Liver (tissue), 8 donors: ENCODE measurements at regions not wholly inside any gene's neighbourhood (a gene's known extent, or its start where the extent isn't known, plus 50 kb on each side); places are given as distances from the start of the nearest gene placed in this dataset.

Source experiments
- DNase-seq: peaks from one replicate; pipeline ENCODE4 v3.0.0-alpha.2; 2017; ENCODE audit warnings: low spot score
- H3K27ac ChIP-seq, 2 donors: one replicate each; pipeline ENCODE4 v1.7.0; 2013; ENCODE audit warnings: inconsistent platforms in 2 of 2, low read length in 2 of 2, control low read depth in 1 of 2, low read depth in 1 of 2, mild to moderate bottlenecking in 1 of 2
- H3K27me3 ChIP-seq, 4 donors: one replicate each; pipeline versions ENCODE4 v1.6.1 to v1.7.0; 2013; ENCODE audit warnings: low read length in 3 of 4, inconsistent platforms in 1 of 4, mild to moderate bottlenecking in 1 of 4, moderate library complexity in 1 of 4; ENCODE audit not compliant: control insufficient read depth in 4 of 4, insufficient read depth in 4 of 4
- H3K36me3 ChIP-seq, 4 donors: one replicate each; pipeline versions ENCODE4 v1.6.1 to v1.7.0; 2013; ENCODE audit warnings: low read length in 3 of 4, mild to moderate bottlenecking in 3 of 4, low read depth in 1 of 4, moderate library complexity in 1 of 4; ENCODE audit not compliant: control insufficient read depth in 4 of 4, insufficient read depth in 3 of 4
- H3K4me1 ChIP-seq, 4 donors: one replicate each; pipeline versions ENCODE4 v1.6.1 to v1.7.0; 2013; ENCODE audit warnings: low read length in 3 of 4, mild to moderate bottlenecking in 3 of 4, moderate library complexity in 1 of 4; ENCODE audit not compliant: control insufficient read depth in 4 of 4, insufficient read depth in 4 of 4
- H3K4me3 ChIP-seq, 3 donors: one replicate each; pipeline versions ENCODE4 v1.6.1 to v1.7.0; 2013; ENCODE audit warnings: low read length in 3 of 3, control low read depth in 1 of 3, low read depth in 1 of 3, mild to moderate bottlenecking in 1 of 3
- H3K9ac ChIP-seq, 2 donors: one replicate each; pipeline ENCODE4 v1.7.0; 2013; ENCODE audit warnings: low read length in 2 of 2, mild to moderate bottlenecking in 2 of 2, moderate library complexity in 2 of 2, control low read depth in 1 of 2, low read depth in 1 of 2
- H3K9me3 ChIP-seq, 4 donors: one replicate each; pipeline versions ENCODE4 v1.6.1 to v1.7.0; 2013; ENCODE audit warnings: low read length in 3 of 4; ENCODE audit not compliant: control insufficient read depth in 4 of 4
- EGR1 ChIP-seq, 2 donors: IDR thresholded peaks; 2 replicates each; pipeline ENCODE4 v1.6.1; 2016 to 2018; ENCODE audit warnings: antibody characterized with exemption in 2 of 2, low read depth in 2 of 2
- GABPA ChIP-seq, 2 donors: IDR thresholded peaks in 1 of 2; conservative IDR thresholded peaks in 1 of 2; 2 replicates each; pipeline ENCODE4 v1.6.1; 2016; ENCODE audit warnings: antibody characterized with exemption in 2 of 2, mild to moderate bottlenecking in 1 of 2, moderate library complexity in 1 of 2
- HNF4A ChIP-seq, 2 donors: conservative IDR thresholded peaks; 2 replicates each; pipeline ENCODE4 v1.6.1; 2016; ENCODE audit warnings: antibody characterized with exemption in 2 of 2, mild to moderate bottlenecking in 2 of 2
- JUND ChIP-seq, 2 donors: IDR thresholded peaks; 2 replicates each; pipeline ENCODE4 v1.6.1; 2016; ENCODE audit warnings: antibody characterized with exemption in 2 of 2
- NR2F2 ChIP-seq: IDR thresholded peaks from 2 replicates; pipeline ENCODE4 v1.6.1; 2016; ENCODE audit warnings: antibody characterized with exemption
- RAD21 ChIP-seq, 2 donors: IDR thresholded peaks; 2 replicates each; pipeline ENCODE4 v1.6.1; 2016; ENCODE audit warnings: antibody characterized with exemption in 2 of 2, mild to moderate bottlenecking in 2 of 2
- SP1 ChIP-seq: IDR thresholded peaks from 2 replicates; pipeline ENCODE4 v1.6.1; 2018; ENCODE audit warnings: antibody characterized with exemption, mild to moderate bottlenecking
- YY1 ChIP-seq: IDR thresholded peaks from 2 replicates; pipeline ENCODE4 v1.6.1; 2016; ENCODE audit warnings: antibody characterized with exemption, mild to moderate bottlenecking
- WGBS: extraction: QIAGEN DNeasy Blood & Tissue Kit; methylation state at CpG from one replicate; pipeline ENCODE4 v1.1.7; 2013; 5-methylcytosine and 5-hydroxymethylcytosine counted together
- TF ChIP-seq, protein P1 (sequence below): fragments of 150-350 bp; IDR thresholded peaks from 2 replicates; pipeline ENCODE4 v1.5.1; 2017; ENCODE audit warnings: improper control_type of control experiment, low read depth, low read length; ENCODE audit not compliant: missing input control
- TF ChIP-seq, protein P2 (sequence below): IDR thresholded peaks from 2 replicates; pipeline ENCODE4 v1.6.1; 2016; ENCODE audit warnings: antibody characterized with exemption
- TF ChIP-seq, protein P3 (sequence below): IDR thresholded peaks from 2 replicates; pipeline ENCODE4 v1.6.1; 2016; ENCODE audit warnings: antibody characterized with exemption
- TF ChIP-seq, protein P4 (sequence below): IDR thresholded peaks from 2 replicates; pipeline ENCODE4 v1.6.1; 2016; ENCODE audit warnings: antibody characterized with exemption
- donor health status: healthy.
- donor health status: healthy.
- donor health status: healthy.
- donor health status: healthy.
- donor health status: healthy.

DNA sequence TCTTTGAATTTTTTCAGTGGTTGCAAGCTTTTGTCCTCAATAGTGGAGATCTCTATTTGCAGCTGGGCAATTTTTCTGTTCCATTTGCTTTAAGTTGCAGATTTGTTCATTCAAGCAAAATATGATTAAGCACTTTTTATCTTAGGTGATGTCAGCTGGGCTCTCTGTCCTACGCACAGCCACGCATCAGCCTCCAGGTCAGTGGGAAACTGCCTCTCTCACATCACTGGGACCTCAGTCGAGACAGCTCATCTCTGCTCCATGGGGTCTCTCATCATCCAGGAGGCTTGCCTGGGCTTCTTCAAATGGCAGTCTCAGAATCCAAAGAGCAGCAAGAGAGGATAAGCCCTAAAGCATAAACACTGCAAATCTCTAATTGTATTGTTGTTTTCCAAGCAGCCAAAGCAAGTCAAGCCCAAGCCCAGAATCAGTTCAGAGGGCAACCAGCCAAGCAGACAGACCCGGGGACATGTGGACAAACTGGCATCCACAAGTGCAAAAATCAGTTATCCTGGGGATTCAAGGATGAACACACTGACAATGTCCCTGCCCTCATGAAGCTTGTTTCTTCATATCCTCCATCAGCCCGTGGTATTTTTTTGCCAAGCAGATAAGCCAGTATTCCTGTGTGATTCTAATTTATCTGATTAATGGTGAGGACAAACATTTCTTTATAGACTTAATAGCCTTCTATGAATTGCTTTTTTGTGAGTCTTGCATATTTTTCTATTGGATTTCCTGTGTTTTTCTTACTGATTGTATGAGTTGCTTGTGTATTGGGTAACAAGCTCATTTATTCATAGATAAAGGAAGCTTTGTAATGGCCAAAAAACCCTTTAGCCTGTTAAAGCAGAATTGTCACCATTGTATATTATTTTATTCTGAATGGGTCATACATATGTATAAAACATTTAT, 262.5 kb downstream of the GXYLT1 start:
- no peak for TF ChIP-seq JUND (IDR thresholded peaks at IDR 0.05)
- TF ChIP-seq, protein P1, sequence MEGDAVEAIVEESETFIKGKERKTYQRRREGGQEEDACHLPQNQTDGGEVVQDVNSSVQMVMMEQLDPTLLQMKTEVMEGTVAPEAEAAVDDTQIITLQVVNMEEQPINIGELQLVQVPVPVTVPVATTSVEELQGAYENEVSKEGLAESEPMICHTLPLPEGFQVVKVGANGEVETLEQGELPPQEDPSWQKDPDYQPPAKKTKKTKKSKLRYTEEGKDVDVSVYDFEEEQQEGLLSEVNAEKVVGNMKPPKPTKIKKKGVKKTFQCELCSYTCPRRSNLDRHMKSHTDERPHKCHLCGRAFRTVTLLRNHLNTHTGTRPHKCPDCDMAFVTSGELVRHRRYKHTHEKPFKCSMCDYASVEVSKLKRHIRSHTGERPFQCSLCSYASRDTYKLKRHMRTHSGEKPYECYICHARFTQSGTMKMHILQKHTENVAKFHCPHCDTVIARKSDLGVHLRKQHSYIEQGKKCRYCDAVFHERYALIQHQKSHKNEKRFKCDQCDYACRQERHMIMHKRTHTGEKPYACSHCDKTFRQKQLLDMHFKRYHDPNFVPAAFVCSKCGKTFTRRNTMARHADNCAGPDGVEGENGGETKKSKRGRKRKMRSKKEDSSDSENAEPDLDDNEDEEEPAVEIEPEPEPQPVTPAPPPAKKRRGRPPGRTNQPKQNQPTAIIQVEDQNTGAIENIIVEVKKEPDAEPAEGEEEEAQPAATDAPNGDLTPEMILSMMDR = no peak
- TF ChIP-seq NR2F2 = no peak
- TF ChIP-seq EGR1 (IDR thresholded peaks at IDR 0.05; ENCODE audit: low read depth in 2 of 2) = no peak
- WGBS = 72% methylated on average over 5 of the region's 5 CpGs
- no peak overlapping the region for H3K27ac ChIP-seq
- no peak overlapping the region for H3K9ac ChIP-seq
- no peak overlapping the region for H3K4me3 ChIP-seq
- no peaks in the 10 kb centered on the region for H3K36me3 ChIP-seq
- no peak for DNase-seq
- no peaks in the 10 kb centered on the region for H3K4me1 ChIP-seq
- H3K27me3 ChIP-seq = no peaks in the 10 kb centered on the region
- H3K9me3 ChIP-seq = no peaks in the 10 kb centered on the region

DNA sequence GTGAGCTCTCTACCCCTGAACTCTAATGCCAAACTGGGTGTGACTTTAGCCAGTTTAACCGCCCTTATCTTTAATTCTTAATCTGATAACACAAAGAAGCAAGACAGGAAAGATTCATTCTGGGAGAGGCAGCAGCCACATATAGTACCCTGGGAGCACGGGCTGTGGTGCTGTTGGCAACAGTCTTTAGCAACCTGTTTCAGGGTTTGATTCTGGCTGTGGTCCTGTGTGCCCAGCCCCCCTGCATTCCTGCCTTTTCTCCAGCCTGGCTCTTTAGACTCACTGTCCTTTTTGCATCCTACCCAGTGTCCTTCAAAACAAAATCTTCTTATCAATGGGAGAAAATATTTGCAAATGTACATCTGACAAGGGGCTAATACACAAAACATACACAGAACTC, 275.2 kb downstream of the GXYLT1 start:
- Histone ChIP-seq H3K27me3 (no peaks in the 10 kb centered on the region), H3K4me3 (no peak overlapping the region), H3K36me3 (no peaks in the 10 kb centered on the region), H3K27ac (no peak overlapping the region), H3K9me3 (no peaks in the 10 kb centered on the region), H3K4me1 (no peaks in the 10 kb centered on the region), H3K9ac (no peak overlapping the region)
- DNase-seq = no peak
- 34% methylated on average over 2 of the region's 2 CpGs for WGBS
- TF ChIP-seq, protein P2, sequence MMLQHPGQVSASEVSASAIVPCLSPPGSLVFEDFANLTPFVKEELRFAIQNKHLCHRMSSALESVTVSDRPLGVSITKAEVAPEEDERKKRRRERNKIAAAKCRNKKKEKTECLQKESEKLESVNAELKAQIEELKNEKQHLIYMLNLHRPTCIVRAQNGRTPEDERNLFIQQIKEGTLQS = no peak
- TF ChIP-seq HNF4A (conservative IDR thresholded peaks at IDR 0.05) (no peak), NR2F2 (no peak), GABPA (IDR thresholded peaks at IDR 0.05 in 1 of 2, conservative IDR thresholded peaks at IDR 0.05 in 1 of 2) (no peak), SP1 (no peak), YY1 (no peak)
- TF ChIP-seq, protein P3, sequence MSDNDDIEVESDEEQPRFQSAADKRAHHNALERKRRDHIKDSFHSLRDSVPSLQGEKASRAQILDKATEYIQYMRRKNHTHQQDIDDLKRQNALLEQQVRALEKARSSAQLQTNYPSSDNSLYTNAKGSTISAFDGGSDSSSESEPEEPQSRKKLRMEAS = no peak

DNA sequence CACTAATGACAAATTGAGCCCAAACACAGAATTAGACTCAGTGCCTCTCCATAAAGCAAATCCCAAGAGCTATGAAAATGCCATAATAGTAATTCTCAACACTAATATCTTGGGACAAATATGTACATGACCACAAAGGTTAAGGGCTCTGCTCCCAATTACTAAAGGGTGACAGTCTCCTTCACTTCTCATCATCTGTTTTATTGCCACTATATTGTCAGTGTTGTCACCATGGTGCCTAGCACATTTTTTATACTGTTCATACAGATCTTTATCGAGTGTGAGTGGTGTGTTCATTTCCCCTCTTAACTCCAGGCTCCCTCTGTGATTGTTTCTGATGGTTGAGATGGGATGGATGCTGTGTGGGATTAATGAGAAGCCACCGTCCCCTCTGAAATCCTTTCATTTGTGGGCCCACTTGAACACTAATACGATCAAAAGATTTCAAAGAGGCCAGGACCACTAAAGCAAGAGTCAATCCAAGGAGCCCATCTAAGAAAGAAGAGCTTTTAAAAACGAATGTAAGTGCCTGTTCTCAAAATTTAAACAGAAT, 277.7 kb downstream of the GXYLT1 start:
- WGBS = 68% methylated on average over 4 of the region's 4 CpGs
- no peaks in the 10 kb centered on the region for H3K4me1 ChIP-seq

More for the DNA sequence above, 277.7 kb downstream of the GXYLT1 start:
- no peak overlapping the region for H3K4me3 ChIP-seq
- no peaks in the 10 kb centered on the region for H3K27me3 ChIP-seq
- DNase-seq = no peak
- no peak for TF ChIP-seq NR2F2
- TF ChIP-seq, protein P4, sequence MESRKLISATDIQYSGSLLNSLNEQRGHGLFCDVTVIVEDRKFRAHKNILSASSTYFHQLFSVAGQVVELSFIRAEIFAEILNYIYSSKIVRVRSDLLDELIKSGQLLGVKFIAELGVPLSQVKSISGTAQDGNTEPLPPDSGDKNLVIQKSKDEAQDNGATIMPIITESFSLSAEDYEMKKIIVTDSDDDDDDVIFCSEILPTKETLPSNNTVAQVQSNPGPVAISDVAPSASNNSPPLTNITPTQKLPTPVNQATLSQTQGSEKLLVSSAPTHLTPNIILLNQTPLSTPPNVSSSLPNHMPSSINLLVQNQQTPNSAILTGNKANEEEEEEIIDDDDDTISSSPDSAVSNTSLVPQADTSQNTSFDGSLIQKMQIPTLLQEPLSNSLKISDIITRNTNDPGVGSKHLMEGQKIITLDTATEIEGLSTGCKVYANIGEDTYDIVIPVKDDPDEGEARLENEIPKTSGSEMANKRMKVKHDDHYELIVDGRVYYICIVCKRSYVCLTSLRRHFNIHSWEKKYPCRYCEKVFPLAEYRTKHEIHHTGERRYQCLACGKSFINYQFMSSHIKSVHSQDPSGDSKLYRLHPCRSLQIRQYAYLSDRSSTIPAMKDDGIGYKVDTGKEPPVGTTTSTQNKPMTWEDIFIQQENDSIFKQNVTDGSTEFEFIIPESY = no peak
- no peak for TF ChIP-seq RAD21 (IDR thresholded peaks at IDR 0.05)
- TF ChIP-seq, protein P2 = no peak
- TF ChIP-seq JUND (IDR thresholded peaks at IDR 0.05) = no peak
- H3K27ac ChIP-seq = no peak overlapping the region
- H3K9ac ChIP-seq = no peak overlapping the region
- peaks cover 0 to 3% (median under 1%) of the 10 kb centered on the region in 4 donors for H3K9me3 ChIP-seq
- H3K36me3 ChIP-seq = no peaks in the 10 kb centered on the region
